Effector CD4-positive, alpha-beta T cell (primary cell): ENCODE measurements at regions not wholly inside any gene's neighbourhood (a gene's known extent, or its start where the extent isn't known, plus 50 kb on each side); places are given as distances from the start of the nearest gene placed in this dataset.
"Not testable (repeated sequence)": the region's sequence is repeated elsewhere in the genome, so short reads cannot be mapped to it uniquely, and the experiment has no call there.

Experiments used
- DNase-seq: peaks from one replicate; pipeline ENCODE4 v3.0.0-alpha.2; 2020

- no peak for DNase-seq
Measured at GRCh38 chr10:28127881-28128280, 129.0 kb upstream of the ODAD2 start.

DNA sequence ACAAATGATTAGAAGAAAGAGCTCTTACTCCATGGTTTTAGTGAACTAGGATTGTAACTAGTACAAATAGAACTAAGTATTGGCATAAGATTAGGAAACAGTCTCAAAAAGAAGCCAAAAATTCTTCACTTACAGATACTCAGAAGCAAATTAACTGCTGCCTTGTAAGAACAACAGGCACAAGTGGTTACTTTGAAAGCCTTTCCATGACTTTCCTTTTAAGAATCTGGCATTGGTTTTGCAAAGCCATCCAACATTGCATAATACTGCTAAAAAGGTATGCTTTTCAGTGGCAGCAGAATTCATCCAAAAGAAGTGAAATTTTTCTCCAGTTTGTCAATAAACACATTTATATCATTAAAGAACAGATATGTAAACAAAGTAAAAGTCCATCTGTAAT lies 126.8 kb upstream of the ODAD2 start:
- no peak for DNase-seq

GRCh38 chr10:28120795-28121194 lies 121.9 kb upstream of the ODAD2 start:
- DNase-seq, result no peak

- no peak for DNase-seq
Measured at GRCh38 chr10:28120043-28120749, 121.3 kb upstream of the ODAD2 start.

GRCh38 chr10:28118985-28119628 lies 120.2 kb upstream of the ODAD2 start:
- DNase-seq, result no peak

- DNase-seq, result no peak
Measured at GRCh38 chr10:28113202-28113601, 114.3 kb upstream of the ODAD2 start.

- DNase-seq, result no peak
Measured at GRCh38 chr10:28111712-28112111, 112.8 kb upstream of the ODAD2 start.

DNA sequence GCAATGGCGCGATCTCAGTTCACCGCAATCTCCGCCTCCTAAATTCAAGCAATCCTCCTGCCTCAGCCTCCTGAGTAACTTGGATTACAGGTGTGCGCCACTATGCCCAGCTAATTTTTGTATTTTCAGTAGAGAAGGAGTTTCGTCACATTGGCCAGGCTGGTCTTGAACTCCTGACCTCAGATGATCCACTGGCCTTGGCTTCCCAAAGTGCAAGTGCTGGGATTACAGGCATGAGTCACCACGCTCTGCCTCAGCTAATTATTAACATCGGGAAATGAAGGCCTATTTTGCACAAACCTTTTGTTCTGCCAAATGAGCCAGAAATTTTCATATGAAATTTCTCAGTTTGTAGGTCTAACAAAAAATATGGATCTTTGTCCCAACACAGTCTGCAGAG lies 106.7 kb upstream of the ODAD2 start:
- DNase-seq, result no peak

DNA sequence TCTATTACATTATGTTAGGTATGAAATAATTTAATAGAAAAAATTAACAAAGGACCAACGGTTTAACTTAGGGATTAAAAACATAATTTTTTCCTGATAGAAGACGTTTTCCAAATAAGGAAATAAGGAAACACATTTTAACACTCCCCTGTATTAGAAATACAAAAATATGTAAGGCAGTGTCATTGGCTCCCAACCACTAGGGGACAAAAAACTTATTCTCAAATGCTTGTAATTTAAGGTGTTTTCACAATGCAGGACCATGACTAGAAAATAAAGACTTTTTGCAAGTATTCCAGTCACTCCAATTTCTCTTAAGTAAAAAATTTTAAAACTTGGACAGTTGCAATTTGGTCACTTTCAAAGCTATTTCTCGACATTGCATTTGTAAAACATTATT lies 98.8 kb upstream of the ODAD2 start:
- no peak for DNase-seq

GRCh38 chr10:28095791-28096378 lies 97.0 kb upstream of the ODAD2 start:
- no peak for DNase-seq

DNA sequence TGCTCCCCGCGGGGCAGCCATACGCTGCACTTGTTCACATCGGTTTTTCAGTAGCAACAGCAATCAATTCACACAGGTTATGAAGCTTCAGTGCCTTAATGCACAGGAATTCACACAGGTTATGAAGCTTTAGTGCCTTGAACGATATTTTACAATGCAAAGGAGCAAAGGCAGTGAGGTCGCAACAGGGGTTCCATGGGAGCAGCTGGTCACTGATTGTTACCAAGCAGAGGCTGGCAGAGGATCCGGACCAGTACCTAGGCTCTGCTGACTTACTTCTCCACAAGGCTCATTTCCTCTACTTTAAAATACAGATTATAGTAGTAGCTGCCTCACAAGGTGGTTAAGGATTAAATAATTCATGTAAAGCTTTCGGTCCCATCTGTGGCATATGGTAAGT lies 95.2 kb upstream of the ODAD2 start:
- DNase-seq, result no peak

DNA sequence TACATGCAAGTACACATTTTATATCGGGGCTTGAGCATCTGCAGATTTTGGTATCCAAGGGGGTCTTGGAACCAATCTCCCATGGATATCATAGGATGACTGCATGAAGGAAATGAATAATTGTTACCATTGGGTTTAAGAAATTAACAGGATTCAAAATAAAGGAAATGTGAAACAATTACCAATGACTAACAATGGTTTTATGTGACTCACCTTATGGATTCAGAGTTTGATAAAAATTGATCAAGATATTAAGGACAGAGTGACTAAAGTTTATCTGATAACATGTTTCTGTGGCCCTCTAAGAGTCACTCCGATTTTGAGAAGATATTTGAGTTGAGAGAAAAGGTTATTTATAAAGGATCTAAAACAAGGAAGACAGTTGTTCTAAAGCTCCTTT lies 93.0 kb upstream of the ODAD2 start:
- no peak for DNase-seq

DNA sequence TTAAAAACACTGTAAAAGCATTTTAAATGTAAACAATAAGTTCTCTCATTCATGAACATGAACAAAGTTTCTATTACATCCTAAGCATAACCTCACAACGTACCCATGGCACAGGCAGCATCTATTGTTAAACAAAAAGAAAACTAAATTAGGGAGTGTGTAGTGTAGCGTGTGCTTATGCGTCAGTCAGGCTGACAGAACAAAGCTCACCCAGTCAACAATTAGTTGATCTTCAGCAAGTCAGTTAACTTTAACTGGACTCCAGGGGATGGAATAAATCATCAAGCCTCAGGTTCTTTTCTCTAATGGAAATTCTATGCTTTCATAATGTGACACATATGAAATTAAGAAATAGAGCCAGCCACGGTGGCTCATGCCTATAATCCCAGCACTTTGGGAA lies 91.6 kb upstream of the ODAD2 start:
- no peak for DNase-seq

DNA sequence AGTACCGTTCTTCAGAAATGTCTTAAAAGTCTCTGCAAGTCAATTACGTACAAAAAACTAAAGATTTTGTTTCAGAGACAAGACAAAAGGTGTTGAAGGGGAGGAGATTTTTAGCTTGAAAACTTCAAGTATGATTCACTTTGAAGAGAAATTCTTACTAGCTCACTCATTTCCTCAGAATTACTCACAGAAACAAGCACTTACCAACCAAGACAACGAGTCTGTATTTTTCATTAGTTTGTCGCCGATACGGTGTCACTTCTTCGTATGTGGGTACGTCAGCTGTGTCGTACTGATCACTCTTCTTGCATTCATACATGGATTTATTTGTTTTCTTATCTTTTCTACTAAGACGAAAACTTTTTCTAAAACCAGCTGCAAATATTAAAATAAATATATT lies 90.6 kb upstream of the ODAD2 start:
- DNase-seq, result no peak

DNA sequence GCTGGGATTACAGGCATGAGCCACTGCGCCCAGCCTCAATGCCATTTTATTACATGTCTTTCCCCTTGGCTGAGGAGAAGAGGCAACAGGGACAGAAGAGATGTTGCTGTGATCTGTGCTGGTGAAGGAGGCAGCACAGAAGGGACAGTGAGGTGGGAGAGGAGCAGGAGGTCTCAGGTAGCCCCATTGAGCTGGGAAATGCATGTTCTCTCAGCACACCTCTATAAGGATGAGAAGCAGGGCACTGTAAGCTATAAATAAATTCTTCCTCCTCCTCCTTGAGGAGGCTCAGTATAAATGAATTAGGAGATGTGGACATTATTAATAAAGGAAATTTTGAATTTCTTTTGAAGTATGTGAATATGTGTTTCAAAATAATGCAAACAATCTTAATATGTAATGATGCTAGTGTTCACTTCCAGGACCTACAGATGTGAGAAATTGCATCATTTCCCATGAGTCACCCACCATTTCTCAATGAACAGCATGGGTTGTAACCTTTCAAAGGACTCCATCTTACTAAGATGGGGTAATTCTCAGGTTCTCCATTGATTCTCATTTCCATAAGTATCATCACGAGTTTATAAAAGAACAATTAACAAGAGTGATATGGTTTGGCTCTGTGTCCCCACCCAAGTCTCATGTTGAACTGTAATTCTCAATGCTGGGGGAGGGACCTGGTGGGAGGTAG lies 88.9 kb upstream of the ODAD2 start:
- DNase-seq, result no peak

DNA sequence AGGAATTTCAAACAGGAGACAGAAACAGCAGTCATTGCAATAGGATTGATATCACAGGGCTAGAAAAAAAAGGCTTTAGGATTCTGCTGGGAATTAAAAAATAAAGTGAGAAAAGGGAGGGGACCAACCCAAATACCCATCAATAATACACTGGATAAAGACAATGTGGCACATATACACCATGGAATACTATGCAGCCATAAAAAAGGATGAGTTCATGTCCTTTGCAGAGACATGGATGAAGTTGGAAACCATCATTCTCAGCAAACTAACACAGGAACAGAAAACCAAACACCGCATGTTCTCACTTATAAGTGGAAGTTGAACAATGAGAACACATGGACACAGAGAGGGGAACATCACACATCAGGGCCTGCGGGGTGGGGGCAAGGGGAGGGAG lies 86.9 kb upstream of the ODAD2 start:
- not testable (repeated sequence) for DNase-seq

DNA sequence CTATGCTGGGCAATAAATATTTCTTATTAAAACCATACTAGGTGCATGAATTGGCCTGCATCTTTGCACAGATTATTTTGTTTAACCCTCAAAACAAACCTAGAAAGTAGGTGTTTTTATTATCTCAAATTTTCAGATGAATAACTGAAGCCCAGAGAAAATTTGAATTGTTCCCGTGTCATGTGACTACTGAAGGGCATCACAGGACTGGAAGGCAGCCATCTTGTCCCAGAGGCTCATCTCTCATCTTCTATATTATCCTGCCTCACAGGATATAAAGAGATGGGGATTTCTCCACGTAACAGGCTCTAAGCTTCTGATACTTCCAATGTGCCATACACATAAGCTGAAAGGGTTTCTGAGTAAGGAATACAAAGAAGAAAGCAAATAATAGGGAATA lies 84.0 kb upstream of the ODAD2 start:
- DNase-seq, result no peak

DNA sequence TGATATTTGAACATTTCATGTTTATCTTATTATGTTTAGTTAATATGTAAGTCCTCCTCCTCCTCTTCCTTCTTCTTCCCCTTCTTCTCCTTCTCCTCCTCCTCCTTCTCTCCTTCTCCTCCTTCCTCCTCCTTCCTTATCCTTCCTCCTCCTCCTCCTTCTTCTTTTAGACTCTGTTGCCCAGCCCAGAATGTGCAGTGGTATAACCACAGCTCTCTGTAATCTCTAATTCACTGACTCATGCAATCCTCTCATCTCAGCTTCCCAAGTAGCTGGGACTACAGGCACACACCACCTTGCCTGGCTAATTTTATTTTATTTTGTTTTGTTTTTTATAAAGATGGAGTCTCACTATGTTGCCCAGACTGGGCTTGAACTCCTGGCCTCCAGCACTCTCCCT lies 83.4 kb upstream of the ODAD2 start:
- no peak for DNase-seq

DNA sequence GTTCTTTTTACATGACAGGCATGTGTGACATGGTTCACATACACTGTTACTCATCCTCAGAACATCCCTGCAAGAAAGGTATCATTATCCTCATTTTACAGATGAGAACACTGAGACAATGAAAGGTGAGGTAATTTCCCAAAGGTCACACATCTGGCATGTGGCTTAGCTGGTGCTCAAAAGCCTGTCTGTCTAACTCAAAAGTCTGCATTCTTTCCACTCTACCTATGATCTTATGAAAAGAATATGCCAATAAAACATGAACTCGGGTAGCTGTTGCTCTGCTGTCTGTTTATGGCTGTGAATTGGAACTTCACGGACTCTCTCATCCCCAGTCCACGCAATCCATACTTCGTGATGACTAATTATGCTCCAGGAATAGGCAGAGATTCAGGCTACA lies 79.0 kb upstream of the ODAD2 start:
- DNase-seq, result no peak

- DNase-seq, result no peak
Measured at GRCh38 chr10:28075424-28075823, 76.5 kb upstream of the ODAD2 start.

DNA sequence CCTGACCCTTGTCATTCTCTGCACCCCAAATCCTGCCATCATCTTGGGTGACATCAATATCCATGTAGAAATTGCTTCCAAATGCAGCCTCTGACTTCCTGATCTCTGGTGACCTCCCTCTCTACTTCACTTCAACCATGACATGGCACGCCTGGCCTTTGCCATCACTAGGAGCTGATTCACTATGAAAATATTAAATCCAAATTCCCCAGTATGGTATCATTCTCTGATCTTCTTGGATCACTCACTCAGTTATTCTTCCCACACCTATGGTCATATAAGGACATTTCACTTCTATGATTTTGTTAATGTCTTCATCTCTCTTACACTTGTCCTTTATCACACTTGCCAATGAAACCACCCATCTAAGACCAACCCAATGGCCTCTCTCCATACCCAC lies 73.7 kb upstream of the ODAD2 start:
- DNase-seq, result no peak

DNA sequence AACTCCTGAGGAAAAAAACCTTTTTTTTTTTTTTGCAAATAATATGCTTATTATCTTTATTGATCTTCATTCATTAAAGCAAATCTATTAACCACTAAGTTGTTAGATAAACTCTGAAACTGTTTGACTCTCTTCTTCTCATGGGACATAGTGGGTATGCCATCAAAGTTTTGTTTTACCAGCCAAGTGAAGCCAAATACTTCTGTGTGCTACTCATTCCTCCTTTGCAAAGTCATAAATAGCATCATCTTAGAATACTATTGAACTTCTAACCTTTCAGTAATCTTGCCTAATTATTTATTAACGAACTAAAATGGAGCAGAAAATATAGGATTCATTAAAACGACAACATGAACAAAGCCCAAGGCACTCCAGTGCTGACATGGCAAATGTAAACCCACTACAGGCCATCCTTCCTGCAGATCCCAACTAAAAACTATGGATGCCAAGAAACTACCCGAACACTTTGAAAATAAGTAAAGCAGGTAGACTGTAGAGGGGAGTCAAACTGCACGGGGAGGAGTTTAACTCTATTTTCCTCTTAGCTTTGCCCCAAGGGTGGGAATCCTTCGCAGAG lies 61.2 kb upstream of the ODAD2 start:
- DNase-seq, result no peak

GRCh38 chr10:28058746-28059145 lies 59.9 kb upstream of the ODAD2 start:
- DNase-seq, result no peak
